HEK293T (cell line): ENCODE measurements at regions not wholly inside any gene's neighbourhood (a gene's known extent, or its start where the extent isn't known, plus 50 kb on each side); places are given as distances from the start of the nearest gene placed in this dataset.
"Not testable (repeated sequence)": the region's sequence is repeated elsewhere in the genome, so short reads cannot be mapped to it uniquely, and the experiment has no call there.

Experiments used
- ARNT ChIP-seq: fragments of 450-650 bp; IDR thresholded peaks from 2 replicates; pipeline ENCODE4 v1.6.1; 2017; ENCODE audit warnings: mild to moderate bottlenecking
- L3MBTL2 ChIP-seq: fragments of 450-650 bp; conservative IDR thresholded peaks from 2 replicates; pipeline ENCODE4 v1.6.1; 2016; ENCODE audit warnings: mild to moderate bottlenecking
- SP1 ChIP-seq: fragments of 450-650 bp; IDR thresholded peaks from 2 replicates; pipeline ENCODE4 v1.6.1; 2017
- TF ChIP-seq, protein P1 (sequence below): fragments of 450-650 bp; IDR thresholded peaks from 2 replicates; pipeline ENCODE4 v1.6.1; 2016

DNA sequence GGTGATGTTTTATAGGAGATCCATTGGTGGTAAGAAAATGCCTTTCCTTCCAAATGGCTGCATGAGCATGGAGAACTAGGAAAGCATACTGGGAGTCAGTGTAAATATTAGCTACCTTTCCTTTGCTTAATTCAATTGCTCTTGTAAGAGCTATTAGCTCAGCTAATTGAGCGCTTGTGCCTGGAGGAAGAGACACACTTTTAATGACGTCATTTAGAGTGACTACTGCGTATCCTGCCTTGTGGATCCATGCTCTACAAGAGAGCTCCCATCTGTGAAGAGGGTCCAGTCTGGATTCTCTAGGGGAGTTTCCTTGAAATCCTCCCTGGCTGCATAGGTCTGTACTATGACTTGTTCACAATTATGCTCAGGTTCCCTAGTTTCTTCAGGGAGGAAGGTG is 63.8 kb upstream of the ARRDC3 start:
- not testable (repeated sequence) for TF ChIP-seq ARNT, SP1, L3MBTL2
- TF ChIP-seq, protein P1, sequence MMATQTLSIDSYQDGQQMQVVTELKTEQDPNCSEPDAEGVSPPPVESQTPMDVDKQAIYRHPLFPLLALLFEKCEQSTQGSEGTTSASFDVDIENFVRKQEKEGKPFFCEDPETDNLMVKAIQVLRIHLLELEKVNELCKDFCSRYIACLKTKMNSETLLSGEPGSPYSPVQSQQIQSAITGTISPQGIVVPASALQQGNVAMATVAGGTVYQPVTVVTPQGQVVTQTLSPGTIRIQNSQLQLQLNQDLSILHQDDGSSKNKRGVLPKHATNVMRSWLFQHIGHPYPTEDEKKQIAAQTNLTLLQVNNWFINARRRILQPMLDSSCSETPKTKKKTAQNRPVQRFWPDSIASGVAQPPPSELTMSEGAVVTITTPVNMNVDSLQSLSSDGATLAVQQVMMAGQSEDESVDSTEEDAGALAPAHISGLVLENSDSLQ: not testable (repeated sequence)
